CD14-positive monocyte (primary cell): ENCODE measurements at regions not wholly inside any gene's neighbourhood (a gene's known extent, or its start where the extent isn't known, plus 50 kb on each side); places are given as distances from the start of the nearest gene placed in this dataset.

ENCODE experiments used
- DNase-seq, 3 donors: peaks; one replicate each; pipeline ENCODE4 v3.0.0-alpha.2; 2011 to 2022
- H2AFZ ChIP-seq: 2 replicates; pipeline ENCODE4 v1.6.0; 2012; ENCODE audit warnings: mild to moderate bottlenecking, low read depth, low read length, inconsistent platforms; ENCODE audit not compliant: insufficient read depth, poor library complexity, severe bottlenecking
- H3K27ac ChIP-seq, 2 donors: 1 replicate in 1 of 2; 2 replicates in 1 of 2; pipeline ENCODE4 v1.5.1; 2012 to 2013; ENCODE audit warnings: low read length in 2 of 2, control low read depth in 1 of 2, inconsistent platforms in 1 of 2, low read depth in 1 of 2, mild to moderate bottlenecking in 1 of 2
- H3K27me3 ChIP-seq, 2 donors: one replicate each; pipeline versions ENCODE4 v1.6.0 to v1.6.1; 2011 to 2013; ENCODE audit warnings: low read length in 2 of 2; ENCODE audit not compliant: control insufficient read depth in 2 of 2, insufficient read depth in 2 of 2
- H3K36me3 ChIP-seq, 2 donors: replicated peaks in 1 of 2; 1 replicate in 1 of 2; 2 replicates in 1 of 2; pipeline versions ENCODE4 v1.5.1 to v1.6.1; 2012 to 2013; ENCODE audit warnings: low read length in 2 of 2, control low read depth in 1 of 2, inconsistent platforms in 1 of 2, mild to moderate bottlenecking in 1 of 2; ENCODE audit not compliant: insufficient read depth in 2 of 2, control insufficient read depth in 1 of 2
- H3K4me1 ChIP-seq, 2 donors: 1 replicate in 1 of 2; 2 replicates in 1 of 2; pipeline versions ENCODE4 v1.5.1 to v1.6.1; 2012 to 2013; ENCODE audit warnings: low read length in 2 of 2, control low read depth in 1 of 2, inconsistent platforms in 1 of 2, mild to moderate bottlenecking in 1 of 2, moderate library complexity in 1 of 2; ENCODE audit not compliant: insufficient read depth in 2 of 2, control insufficient read depth in 1 of 2
- H3K4me2 ChIP-seq: replicated peaks from 2 replicates; pipeline ENCODE3; 2012; ENCODE audit warnings: low read length, moderate library complexity, mild to moderate bottlenecking; ENCODE audit not compliant: poor library complexity, severe bottlenecking; ENCODE audit errors: extremely low read depth
- H3K4me3 ChIP-seq, 3 experiments: fragments of 200-600 bp in 1 of 3; sonication (generic) in 1 of 3; replicated peaks in 1 of 3; 1 replicate in 2 of 3; 2 replicates in 1 of 3; pipeline ENCODE4 v1.5.1; 2011 to 2013; ENCODE audit warnings: low read length in 3 of 3, mild to moderate bottlenecking in 3 of 3, control low read depth in 2 of 3, low read depth in 2 of 3, inconsistent platforms in 1 of 3, moderate library complexity in 1 of 3
- H3K79me2 ChIP-seq: 2 replicates; pipeline ENCODE4 v1.6.0; 2012; ENCODE audit warnings: mild to moderate bottlenecking, control low read depth, inconsistent platforms, low read length, moderate library complexity; ENCODE audit not compliant: insufficient read depth
- H3K9ac ChIP-seq: 2 replicates; pipeline ENCODE4 v1.6.0; 2017; ENCODE audit warnings: low read length, mild to moderate bottlenecking; ENCODE audit not compliant: insufficient read depth, poor library complexity, severe bottlenecking
- H3K9me3 ChIP-seq, 2 donors: replicated peaks in 1 of 2; 1 replicate in 1 of 2; 2 replicates in 1 of 2; pipeline versions ENCODE4 v1.5.1 to v1.6.1; 2012 to 2013; ENCODE audit warnings: low read length in 2 of 2, control low read depth in 1 of 2; ENCODE audit not compliant: control insufficient read depth in 1 of 2, insufficient read depth in 1 of 2
- H4K20me1 ChIP-seq: 2 replicates; pipeline ENCODE4 v1.6.0; 2012; ENCODE audit warnings: mild to moderate bottlenecking, low read length, control low read depth, moderate library complexity; ENCODE audit not compliant: insufficient read depth
- H3K27ac Mint-ChIP-seq, 7 donors: one replicate each; pipeline ENCODE4 v1.8.0; 2020; ENCODE audit warnings: mild to moderate bottlenecking in 7 of 7, mixed read lengths in 7 of 7, moderate library complexity in 6 of 7, inconsistent platforms in 2 of 7
- H3K27me3 Mint-ChIP-seq, 3 donors: one replicate each; pipeline ENCODE4 v1.8.0; 2021 to 2022; ENCODE audit warnings: low read depth in 3 of 3, mild to moderate bottlenecking in 3 of 3, mixed read lengths in 3 of 3, moderate library complexity in 3 of 3, inconsistent platforms in 1 of 3
- H3K36me3 Mint-ChIP-seq, 2 donors: one replicate each; pipeline ENCODE4 v1.8.0; 2020; ENCODE audit warnings: mixed read lengths in 2 of 2, inconsistent platforms in 1 of 2, mild to moderate bottlenecking in 1 of 2
- H3K4me1 Mint-ChIP-seq: one replicate; pipeline ENCODE4 v1.8.0; 2020; ENCODE audit warnings: mild to moderate bottlenecking, mixed read lengths
- H3K4me3 Mint-ChIP-seq, 2 donors: one replicate each; pipeline ENCODE4 v1.8.0; 2020; ENCODE audit warnings: mild to moderate bottlenecking in 2 of 2, mixed read lengths in 2 of 2, moderate library complexity in 1 of 2
- H3K9me3 Mint-ChIP-seq, 7 donors: one replicate each; pipeline ENCODE4 v1.8.0; 2020 to 2022; ENCODE audit warnings: mixed read lengths in 7 of 7, mild to moderate bottlenecking in 6 of 7, moderate library complexity in 6 of 7, inconsistent platforms in 2 of 7
- WGBS: methylation state at CpG from one replicate; pipeline ENCODE4 v1.1.5; 2013; ENCODE audit warnings: missing lambda C conversion rate; ENCODE audit not compliant: insufficient coverage; 5-methylcytosine and 5-hydroxymethylcytosine counted together
- intact Hi-C, 2 donors: fragments of 100-400 bp; cut with micrococcal nuclease; formaldehyde crosslinking; loops; one replicate each; pipeline versions ENCODE4 v1.15.0 to v1.15.1; 2023
- TF ChIP-seq, protein P1 (sequence below): fragments of 200-600 bp; IDR thresholded peaks from one replicate; pipeline ENCODE4 v1.8.0; 2022; ENCODE audit warnings: antibody characterized with exemption, mild to moderate bottlenecking

DNA sequence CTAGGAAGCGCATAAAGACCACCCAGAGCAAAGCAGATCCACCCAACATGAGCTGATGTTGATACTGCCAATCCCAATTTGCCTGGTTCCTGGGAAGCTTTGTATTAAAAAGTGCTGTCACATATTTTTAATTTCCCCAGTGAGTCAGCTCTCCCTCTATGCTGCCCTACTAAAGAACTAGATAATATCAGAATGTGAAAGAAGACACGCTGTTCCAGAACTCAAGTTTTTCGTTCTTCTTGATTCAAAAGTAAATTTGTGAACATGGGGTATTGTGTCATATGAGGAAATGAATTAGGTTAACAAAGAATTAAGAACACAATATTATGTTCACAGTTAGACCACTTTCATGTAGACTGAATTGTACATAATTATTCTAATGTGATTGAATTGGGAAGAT lies 734.2 kb upstream of the ALCAM start:
- H3K36me3 ChIP-seq, result no peaks in the 10 kb centered on the region
- H3K4me2 ChIP-seq, result no peak overlapping the region
- no CpG with 5 or more reads among the region's 3 CpGs for whole genome bisulfite sequencing
- no peak for DNase-seq
- no peaks in the 10 kb centered on the region for H3K36me3 Mint-ChIP-seq
- no peaks in the 10 kb centered on the region for H3K4me1 Mint-ChIP-seq
- peaks cover 5 to 21% (median 14%) of the 10 kb centered on the region in 7 donors for H3K9me3 Mint-ChIP-seq
- H3K9ac ChIP-seq, result no peak overlapping the region
- H3K79me2 ChIP-seq, result no peaks in the 10 kb centered on the region
- TF ChIP-seq, protein P1, sequence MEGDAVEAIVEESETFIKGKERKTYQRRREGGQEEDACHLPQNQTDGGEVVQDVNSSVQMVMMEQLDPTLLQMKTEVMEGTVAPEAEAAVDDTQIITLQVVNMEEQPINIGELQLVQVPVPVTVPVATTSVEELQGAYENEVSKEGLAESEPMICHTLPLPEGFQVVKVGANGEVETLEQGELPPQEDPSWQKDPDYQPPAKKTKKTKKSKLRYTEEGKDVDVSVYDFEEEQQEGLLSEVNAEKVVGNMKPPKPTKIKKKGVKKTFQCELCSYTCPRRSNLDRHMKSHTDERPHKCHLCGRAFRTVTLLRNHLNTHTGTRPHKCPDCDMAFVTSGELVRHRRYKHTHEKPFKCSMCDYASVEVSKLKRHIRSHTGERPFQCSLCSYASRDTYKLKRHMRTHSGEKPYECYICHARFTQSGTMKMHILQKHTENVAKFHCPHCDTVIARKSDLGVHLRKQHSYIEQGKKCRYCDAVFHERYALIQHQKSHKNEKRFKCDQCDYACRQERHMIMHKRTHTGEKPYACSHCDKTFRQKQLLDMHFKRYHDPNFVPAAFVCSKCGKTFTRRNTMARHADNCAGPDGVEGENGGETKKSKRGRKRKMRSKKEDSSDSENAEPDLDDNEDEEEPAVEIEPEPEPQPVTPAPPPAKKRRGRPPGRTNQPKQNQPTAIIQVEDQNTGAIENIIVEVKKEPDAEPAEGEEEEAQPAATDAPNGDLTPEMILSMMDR, result no peak
- no peaks in the 10 kb centered on the region for H4K20me1 ChIP-seq
- no peak overlapping the region for H3K27ac Mint-ChIP-seq
- no peaks in the 10 kb centered on the region for H3K4me1 ChIP-seq
- H3K27me3 Mint-ChIP-seq, result peaks cover 0 to 2% (median 0%) of the 10 kb centered on the region in 3 donors
- intact Hi-C loops, result no loop called here
- peaks cover 12 to 16% of the 10 kb centered on the region in 2 donors for H3K9me3 ChIP-seq
- H3K4me3 Mint-ChIP-seq, result no peak overlapping the region
- H3K4me3 ChIP-seq, result no peak overlapping the region
- H3K27me3 ChIP-seq, result no peaks in the 10 kb centered on the region
- no peak overlapping the region for H2AFZ ChIP-seq
- H3K27ac ChIP-seq, result no peak overlapping the region

DNA sequence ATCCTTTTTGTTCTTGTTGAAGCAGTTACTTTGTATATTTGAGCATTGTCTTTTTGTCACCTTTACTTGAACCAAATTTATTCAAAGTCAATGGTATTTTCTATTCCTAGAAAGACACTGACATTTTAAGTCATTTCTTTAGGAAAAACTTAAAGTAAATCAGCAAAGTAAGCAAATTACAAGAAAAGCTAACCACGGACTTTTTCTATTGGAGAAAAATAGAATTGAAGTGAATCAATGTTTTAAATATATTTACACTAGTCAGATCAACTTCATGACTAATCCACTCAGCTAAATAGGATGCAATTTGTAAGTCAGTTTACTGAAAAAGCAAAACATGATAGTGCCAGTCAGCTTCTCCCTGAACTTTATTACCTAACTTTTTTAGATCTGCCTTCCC lies 733.8 kb upstream of the ALCAM start:
- Mint-ChIP-seq H3K4me3 (no peak overlapping the region), H3K36me3 (no peaks in the 10 kb centered on the region), H3K27ac (no peak overlapping the region), H3K4me1 (no peaks in the 10 kb centered on the region), H3K27me3 (peaks cover 0 to 2% (median 0%) of the 10 kb centered on the region in 3 donors), H3K9me3 (peaks cover 6 to 21% (median 14%) of the 10 kb centered on the region in 7 donors)
- no peak for DNase-seq
- H4K20me1 ChIP-seq, result no peaks in the 10 kb centered on the region
- no peaks in the 10 kb centered on the region for H3K79me2 ChIP-seq
- no peaks in the 10 kb centered on the region for H3K27me3 ChIP-seq
- H3K36me3 ChIP-seq, result no peaks in the 10 kb centered on the region
- H3K4me3 ChIP-seq, result no peak overlapping the region
- TF ChIP-seq, protein P1, result no peak
- no peak overlapping the region for H3K4me2 ChIP-seq
- H3K27ac ChIP-seq, result no peak overlapping the region
- H3K4me1 ChIP-seq, result no peaks in the 10 kb centered on the region
- WGBS, result no CpG with 5 or more reads among the region's 1 CpG
- no peak overlapping the region for H2AFZ ChIP-seq
- intact Hi-C loops, result no loop called here
- H3K9ac ChIP-seq, result no peak overlapping the region
- peaks cover 12 to 16% of the 10 kb centered on the region in 2 donors for H3K9me3 ChIP-seq
